GM21723 (cell line): ENCODE measurements at regions not wholly inside any gene's neighbourhood (a gene's known extent, or its start where the extent isn't known, plus 50 kb on each side); places are given as distances from the start of the nearest gene placed in this dataset.

Source experiments
- ATAC-seq: cut with Tn5 transposase; IDR thresholded peaks from one replicate; pipeline ENCODE4 v1.9.1; 2021; ENCODE audit warnings: mild to moderate bottlenecking, moderate library complexity; ENCODE audit not compliant: unreplicated experiment

DNA sequence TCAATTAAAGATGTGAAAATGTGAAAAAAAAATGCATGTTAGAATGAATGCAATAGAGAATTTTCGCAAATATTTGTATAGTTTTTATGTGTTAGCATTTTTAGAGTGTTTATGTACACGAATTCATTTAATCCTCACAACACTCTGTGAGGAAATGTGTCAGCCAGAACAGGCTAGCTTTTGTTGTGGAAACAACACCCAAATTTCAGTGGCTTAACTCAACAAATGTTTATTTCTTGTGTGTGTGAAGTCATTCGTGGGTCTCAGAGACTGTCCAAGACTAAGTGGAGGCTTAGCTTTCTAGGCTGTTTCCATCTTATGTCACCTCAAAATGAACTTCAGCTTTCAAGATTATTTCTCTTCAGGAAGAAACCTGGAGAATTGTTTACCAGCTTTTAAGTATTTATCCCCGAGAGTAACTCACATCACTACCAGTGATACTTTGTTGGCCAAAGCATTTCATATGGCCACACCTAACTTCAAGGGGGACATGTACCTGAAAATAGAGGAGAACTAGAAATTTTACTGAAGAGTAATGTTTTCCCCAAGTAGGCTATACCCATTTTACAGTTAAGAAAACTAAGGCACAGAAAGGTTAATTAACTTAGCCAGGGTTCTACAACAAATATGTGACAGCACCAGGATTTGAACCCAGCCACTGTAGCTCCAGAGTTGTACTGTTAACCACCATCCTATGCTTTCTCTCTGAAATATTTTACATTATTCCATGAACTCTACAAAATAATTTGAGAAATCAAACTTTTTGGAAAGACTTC, 306.1 kb downstream of the QKI start:
- ATAC-seq, result no peak

GRCh38 chr6:163720005-163720404, 305.5 kb downstream of the QKI start:
- ATAC-seq, result no peak

DNA sequence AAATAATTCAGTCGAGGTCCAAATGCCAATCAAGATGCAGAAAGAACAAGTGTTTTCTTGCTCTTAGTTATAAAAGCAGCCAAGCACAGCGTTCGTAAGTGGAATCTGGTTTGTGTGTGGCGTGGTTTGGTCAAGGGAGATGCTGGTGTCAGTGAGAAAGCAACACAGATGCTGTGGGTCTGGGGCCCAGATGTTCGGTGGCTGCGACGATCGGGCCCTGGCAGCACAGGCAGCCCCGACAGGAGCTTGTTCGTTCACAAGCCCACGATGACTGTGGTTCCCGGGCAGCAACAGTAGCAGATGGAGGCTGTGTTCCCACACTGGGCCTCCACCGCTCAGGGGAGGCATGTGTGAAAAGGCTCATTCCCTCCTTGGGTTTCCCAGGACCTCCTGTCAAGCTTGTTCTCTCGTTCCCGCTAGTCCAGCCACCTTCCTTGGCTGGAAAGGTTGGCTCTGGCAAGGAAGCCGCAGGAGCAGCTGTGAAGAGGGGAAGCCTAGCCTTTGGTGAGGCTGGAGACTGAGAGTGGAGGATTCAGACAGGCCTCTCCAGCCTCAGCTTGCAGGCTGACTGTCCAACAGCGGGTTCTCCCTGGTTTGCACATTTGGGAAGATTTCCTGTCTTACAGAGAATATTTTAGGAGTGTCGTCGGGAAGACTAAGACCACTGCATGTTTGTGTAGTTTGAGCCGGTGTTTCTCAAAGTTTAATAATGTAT, 304.7 kb downstream of the QKI start:
- no peak for ATAC-seq

DNA sequence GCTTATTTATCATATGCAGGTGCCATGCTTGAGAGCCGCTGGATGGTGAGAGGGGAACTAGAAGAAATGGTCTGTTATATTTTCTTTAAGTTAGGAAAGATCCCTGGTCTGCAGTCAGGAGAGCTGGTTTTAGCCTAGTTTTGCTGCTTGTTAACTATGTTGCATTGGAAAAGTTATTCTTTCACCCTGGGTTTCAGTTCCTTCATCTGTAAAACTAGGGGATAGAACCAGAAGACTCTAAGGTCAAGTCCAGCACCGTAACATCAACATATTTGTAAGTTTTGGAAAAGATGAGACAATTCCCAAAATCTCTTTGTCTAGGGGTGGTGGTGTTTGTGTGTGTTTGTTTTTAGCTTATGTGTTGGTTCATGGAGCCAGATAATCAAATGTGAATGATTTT, 304.0 kb downstream of the QKI start:
- no peak for ATAC-seq

DNA sequence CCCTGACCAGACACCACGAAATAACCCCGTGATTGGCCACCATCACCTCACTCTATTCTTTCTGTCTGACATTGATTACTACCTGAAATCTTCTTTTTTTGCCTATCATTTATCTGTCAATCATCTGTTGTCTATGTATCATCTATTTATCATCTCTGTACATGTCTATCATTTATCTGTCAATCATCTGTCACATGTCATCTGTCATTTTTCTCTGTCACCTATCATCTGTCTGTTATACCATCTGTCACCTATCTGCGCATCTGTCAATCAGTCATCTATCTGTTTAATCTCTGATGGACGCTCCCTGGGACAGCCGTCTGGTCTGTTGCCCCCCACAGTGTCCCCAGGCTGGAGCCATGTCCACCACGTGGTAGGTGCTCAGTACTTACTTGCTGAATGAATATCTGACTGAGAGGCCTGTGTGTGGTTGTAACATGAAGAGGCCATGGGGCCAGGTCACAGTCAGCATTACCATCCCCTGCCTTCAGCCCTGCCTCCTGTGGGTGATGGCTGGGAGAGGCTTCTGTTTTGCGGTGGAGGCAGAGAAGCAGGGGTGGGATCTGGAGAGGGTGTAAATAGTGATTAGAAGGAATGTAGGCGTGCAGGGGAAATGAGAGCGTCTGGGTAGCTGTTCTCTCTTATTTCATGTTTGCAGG, 302.7 kb downstream of the QKI start:
- ATAC-seq, result no peak

DNA sequence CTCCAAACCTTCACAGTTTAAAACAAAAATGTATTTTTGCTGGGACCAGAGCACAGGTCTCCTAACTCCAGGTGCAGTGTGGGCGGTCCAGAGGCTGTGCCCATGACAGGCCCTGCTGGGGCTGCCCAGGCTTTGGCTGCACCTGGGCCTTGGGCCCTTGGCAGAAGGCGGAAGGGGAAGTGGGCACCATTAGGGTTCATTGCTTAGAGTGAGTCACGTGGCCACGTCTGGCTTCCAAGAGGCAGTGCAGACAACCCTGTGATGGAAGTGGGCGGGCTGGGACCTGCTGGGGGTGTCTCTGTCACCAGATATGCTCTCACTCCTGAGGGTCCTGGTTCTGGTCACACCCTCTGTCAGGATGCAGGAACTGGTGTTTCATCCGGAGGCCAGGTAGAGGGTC, 302.2 kb downstream of the QKI start:
- peak; percentile 41 for ATAC-seq

DNA sequence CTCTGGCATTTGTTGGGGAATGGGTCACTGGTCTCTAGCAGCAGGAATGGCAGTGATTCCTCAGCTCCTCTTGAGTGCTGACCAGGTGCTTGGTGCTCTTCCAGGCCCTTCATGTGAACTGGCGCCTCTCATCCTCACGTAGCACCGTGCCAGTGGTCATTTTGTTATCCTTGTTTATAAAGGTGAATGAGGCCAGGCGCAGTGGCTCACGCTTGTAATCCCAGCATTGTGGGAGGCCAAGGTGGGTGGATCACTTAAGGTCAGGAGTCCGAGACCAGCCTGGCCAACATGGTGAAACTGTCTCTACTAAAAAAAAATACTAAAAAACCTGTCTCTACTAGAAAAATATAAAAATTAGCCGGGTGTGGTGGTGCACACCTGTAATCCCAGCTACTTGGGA, 301.3 kb downstream of the QKI start:
- no peak for ATAC-seq

DNA sequence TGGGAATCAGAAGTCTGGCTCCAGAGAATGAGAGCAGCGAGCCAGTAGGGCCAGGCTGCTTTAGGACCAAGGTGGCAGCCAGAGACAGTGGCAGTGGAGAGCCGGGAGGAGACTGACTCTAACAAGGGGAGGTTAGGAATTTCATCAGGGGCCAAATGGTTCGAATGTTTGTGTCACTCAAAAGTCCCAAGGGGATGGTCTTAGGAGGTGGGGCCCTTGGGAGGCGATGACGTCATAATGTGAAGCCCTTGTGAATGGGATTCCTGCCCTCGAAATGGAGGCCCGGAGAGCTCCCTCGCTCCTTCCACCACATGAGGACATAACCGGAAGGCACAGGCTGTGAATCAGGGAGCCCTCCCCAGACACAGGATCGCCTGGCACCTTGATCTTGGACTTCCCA, 299.7 kb downstream of the QKI start:
- no peak for ATAC-seq

DNA sequence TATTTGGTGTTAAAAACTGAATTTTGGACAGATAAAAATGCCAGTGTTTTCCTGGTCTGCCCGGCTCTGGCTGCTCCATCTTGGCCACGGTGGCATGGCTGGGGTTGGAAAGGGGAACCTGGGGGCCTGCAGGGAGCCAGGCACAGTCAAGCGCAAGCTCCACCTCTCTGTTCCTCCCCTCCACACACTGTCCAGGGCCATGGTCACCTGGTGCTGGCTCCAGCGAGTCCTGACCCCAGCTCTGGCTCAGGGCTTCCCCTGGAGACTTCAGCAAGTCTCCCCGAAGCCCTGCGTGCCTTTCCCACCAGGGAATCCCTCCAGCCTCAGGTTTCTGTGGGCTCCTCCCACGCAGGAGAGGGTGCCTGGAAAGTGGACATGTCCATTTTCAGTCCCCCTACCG, 298.5 kb downstream of the QKI start:
- no peak for ATAC-seq

DNA sequence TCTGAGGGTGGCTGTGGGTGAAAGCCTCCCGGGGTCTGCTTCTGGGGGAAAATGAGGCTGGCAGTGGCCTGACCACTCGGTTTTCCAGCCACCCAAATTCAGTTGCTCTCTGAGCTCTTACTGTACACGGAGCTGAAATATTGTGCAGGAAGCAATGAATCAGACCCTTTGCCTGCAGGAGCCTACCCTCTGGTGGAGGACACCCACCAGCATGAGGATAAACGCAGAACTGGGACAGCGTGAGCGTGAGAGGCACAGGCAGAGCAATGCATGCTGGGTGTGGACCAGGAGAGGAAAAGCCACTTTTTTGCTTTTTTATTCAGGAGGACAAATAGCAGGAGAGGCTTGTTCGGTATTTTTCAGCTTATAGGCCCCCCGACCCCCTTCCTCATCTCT, 298.0 kb downstream of the QKI start:
- no peak for ATAC-seq

DNA sequence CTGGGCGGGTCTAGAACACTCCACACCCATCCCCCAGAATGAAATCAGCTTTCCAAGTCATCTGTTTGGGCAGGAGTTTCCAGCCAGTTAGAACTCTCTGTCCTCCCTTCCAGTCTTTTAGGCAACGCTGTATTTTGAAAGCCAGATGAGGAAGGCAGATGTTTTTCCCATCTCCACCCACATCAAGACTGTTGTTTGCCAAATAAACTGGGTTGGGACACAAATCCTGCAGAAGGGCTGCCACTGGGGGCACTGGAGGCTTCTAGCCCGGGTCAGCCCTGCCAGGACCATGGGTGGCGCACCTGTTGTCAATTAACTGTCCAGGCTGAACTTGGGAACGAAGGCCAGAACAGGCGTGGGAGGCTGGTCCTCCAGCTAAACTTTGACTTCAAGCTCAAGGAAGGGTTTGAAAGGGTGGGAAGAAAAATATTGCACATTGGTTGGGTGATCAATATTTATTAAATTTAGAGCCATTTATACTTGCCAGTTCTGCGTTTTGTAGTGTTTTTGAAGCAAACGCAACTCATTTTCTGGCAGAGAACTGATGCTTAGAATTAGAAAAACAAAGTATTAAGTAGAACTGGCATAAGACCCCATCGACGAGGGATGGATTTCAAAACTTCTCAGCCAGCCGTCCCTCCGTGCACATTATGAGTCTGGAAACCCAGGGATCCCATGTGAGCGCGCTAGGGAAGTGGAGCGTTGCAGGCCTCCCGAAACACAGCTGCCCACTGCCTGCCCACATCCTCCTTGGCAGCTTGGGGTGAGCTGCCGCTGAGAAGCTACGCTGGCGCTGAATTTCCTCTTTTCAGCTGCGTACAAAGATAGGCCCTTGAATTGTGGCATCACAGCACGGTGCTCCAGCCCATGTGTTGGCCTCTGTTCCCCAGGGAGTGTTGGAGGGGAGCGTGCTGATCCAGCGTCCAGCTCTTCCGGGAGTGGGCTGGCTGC, 297.4 kb downstream of the QKI start:
- ATAC-seq, result peak; percentile 31

GRCh38 chr6:163710532-163711470, 296.3 kb downstream of the QKI start:
- ATAC-seq, result no peak

DNA sequence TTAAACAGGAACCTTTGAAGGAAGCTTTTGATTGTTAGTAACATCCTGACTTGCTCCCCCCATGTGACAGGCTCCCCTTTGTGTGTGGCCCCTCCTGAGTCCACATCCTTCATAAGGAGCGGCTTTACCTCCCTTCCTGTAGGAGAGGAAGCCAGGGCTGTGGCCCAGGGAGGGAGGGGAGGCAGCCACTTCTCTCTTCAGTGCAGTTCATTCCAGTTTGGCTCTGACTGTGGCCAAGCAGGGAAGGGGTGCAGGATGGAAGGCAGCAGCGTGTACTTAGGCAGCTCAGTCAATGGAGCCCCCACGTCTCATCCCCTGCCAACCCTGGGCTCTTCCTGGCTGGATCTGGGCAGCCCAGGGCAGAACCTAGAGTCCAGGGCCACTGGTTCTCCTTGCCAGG, 295.2 kb downstream of the QKI start:
- ATAC-seq, result no peak

- no peak for ATAC-seq
Observed at GRCh38 chr6:163709255-163709654, 294.7 kb downstream of the QKI start.

DNA sequence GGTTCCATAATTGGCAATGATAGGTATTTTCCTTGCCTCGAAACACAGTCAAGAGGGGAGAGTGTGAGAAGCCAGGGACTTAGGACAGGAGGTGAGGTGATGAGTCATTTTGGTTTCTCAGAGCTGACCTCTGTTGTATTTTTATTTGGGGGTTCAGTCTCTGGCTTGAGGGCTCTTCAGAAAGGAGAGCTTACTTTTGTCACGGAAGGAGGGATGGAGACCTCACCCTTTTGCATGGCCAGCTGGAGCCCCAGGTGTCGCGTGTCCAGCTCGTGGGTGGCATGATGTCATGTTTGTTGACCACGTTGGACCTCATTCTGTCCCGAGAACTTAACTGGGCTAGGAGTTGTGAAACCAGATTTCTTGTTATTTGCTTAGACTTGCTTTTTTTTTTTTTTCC, 293.9 kb downstream of the QKI start:
- peak; percentile 63 for ATAC-seq

DNA sequence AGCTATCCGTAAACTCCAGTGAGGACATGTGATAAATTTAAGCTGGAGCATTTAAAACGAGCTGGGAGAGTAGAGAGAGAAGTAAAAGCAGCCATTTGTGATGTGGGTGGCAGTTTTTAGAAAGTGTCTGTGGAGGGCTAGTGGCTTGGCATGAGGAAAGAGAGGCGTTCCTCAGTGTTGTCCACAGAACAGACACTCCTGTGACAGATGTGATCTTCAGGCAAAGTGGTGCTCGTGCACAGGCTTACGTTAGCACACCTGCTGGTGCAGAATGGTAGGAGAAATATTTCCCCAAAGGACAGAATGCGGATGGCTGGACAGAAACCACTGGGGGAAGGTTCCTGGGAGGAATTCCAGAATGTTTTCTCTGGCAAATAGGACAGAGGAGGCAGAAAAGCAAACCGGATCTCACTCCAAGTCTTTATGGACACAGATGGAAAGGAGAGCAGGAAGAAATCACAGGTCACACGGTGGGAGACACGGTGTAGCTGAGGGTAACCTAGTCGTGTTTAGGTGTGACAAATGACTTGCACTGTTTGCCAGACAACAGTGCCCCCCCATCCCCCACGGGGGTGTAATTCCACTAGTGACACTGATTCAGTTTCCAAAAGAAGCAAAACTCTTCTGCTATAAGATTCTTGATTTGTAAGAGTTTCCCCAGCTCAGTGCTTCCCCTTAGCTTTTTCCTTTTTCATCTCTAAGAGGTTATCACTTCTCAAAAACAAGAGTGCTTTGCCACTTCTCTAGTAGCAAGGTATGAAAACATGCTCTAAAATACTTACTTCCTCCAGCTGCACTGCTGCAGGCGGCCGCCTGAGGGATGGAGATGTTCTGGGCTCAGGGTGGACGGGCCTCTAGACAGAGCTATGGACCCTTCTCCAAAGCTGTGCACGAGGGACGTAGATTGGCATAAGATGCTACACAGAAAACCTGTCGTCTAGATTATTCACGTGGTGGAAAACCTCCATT, 293.2 kb downstream of the QKI start:
- ATAC-seq, result peak; percentile 58

GRCh38 chr6:163706500-163707087, 292.1 kb downstream of the QKI start:
- ATAC-seq, result no peak

GRCh38 chr6:163705923-163706322, 291.4 kb downstream of the QKI start:
- ATAC-seq, result peak; percentile 62
